Activated naive CD4-positive, alpha-beta T cell treated with anti-CD3 and anti-CD28 coated beads, Interleukin-2, amount 50 U/mL, for 24 hours (primary cell): ENCODE measurements at regions not wholly inside any gene's neighbourhood (a gene's known extent, or its start where the extent isn't known, plus 50 kb on each side); places are given as distances from the start of the nearest gene placed in this dataset.

Source experiments
- H3K27ac Mint-ChIP-seq: one replicate; pipeline ENCODE4 v1.8.0; 2021; ENCODE audit warnings: mild to moderate bottlenecking, mixed read lengths
- H3K27me3 Mint-ChIP-seq: one replicate; pipeline ENCODE4 v1.8.0; 2021; ENCODE audit warnings: mixed read lengths
- H3K36me3 Mint-ChIP-seq: one replicate; pipeline ENCODE4 v1.8.0; 2021; ENCODE audit warnings: mixed read lengths
- H3K4me1 Mint-ChIP-seq: one replicate; pipeline ENCODE4 v1.8.0; 2021; ENCODE audit warnings: mixed read lengths
- H3K4me3 Mint-ChIP-seq: one replicate; pipeline ENCODE4 v1.8.0; 2021; ENCODE audit warnings: mild to moderate bottlenecking, mixed read lengths
- H3K9me3 Mint-ChIP-seq: one replicate; pipeline ENCODE4 v1.8.0; 2021; ENCODE audit warnings: mixed read lengths

DNA sequence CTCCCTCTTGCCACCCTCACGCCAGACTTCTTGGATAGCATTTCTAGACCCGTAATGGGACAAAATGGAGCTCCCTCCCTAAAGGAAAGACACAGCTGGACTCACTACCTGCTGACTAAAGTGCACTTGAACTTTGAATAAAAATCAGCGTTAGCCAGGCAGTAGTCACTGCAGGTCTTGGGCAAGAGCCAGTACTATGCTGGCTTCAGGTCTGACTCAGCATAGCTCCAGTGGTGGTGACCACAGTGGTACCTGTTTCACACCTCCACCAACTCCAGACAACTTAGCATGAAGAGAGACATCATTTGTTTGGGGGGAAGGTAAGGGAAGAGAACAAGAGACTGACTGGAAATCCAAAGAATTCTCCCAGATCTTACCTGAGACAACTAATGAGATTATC is 906.8 kb downstream of the GRIK2 start:
- Mint-ChIP-seq H3K4me3 (no peak overlapping the region), H3K27ac (no peak overlapping the region), H3K4me1 (no peaks in the 10 kb centered on the region), H3K9me3 (peaks cover 7% of the 10 kb centered on the region), H3K36me3 (no peaks in the 10 kb centered on the region), H3K27me3 (no peaks in the 10 kb centered on the region)

- H3K36me3 Mint-ChIP-seq = no peaks in the 10 kb centered on the region
- no peak overlapping the region for H3K27ac Mint-ChIP-seq
- no peak overlapping the region for H3K4me3 Mint-ChIP-seq
- H3K27me3 Mint-ChIP-seq = no peaks in the 10 kb centered on the region
- H3K4me1 Mint-ChIP-seq = no peaks in the 10 kb centered on the region
- peaks cover 7% of the 10 kb centered on the region for H3K9me3 Mint-ChIP-seq
These were observed 904.5 kb downstream of the GRIK2 start for GRCh38 chr6:102298051-102298450.
